ENCODE measurements at regions not wholly inside any gene's neighbourhood (a gene's known extent, or its start where the extent isn't known, plus 50 kb on each side); places are given as distances from the start of the nearest gene placed in this dataset.

DNA sequence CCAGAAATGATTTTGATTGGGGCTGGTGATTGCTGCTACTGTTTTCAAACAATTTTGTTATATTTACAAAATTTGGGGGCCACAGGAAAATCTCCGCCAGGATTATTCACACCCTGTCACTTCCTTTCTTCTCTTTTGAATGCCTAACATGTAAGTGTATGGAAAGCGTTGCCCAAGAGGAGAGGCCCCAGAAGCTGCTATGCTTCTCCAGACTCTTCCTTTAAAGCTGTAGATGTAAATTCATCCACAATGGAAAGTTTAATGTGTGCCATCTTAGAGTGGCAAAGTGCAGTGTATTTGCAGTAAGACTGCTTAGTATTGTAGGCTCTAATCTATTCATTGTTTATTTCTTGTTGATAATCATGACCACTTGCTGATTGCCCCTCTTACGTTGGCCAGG, 136.7 kb upstream of the LRIG3 start:
- TF ChIP-seq, protein P1, sequence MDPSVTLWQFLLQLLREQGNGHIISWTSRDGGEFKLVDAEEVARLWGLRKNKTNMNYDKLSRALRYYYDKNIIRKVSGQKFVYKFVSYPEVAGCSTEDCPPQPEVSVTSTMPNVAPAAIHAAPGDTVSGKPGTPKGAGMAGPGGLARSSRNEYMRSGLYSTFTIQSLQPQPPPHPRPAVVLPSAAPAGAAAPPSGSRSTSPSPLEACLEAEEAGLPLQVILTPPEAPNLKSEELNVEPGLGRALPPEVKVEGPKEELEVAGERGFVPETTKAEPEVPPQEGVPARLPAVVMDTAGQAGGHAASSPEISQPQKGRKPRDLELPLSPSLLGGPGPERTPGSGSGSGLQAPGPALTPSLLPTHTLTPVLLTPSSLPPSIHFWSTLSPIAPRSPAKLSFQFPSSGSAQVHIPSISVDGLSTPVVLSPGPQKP (IDR thresholded peaks at IDR 0.05; ENCODE audit: low read depth, low read length), result no peak
- TF ChIP-seq SIX5 (IDR thresholded peaks at IDR 0.05; ENCODE audit: low read depth, low read length, severe bottlenecking), result no peak
- TF ChIP-seq TCF7 (IDR thresholded peaks at IDR 0.05; ENCODE audit: borderline replicate concordance), result no peak
- TF ChIP-seq JUNB (IDR thresholded peaks at IDR 0.05), result no peak
- TF ChIP-seq SREBF2 (IDR thresholded peaks at IDR 0.05; ENCODE audit: low read length), result no peak
- no peak for TF ChIP-seq HDAC2 (IDR thresholded peaks at IDR 0.05)
- no peak for TF ChIP-seq EGR1 (IDR thresholded peaks at IDR 0.05; ENCODE audit: borderline replicate concordance in 1 of 2, low read depth in 2 of 2, low read length in 2 of 2)
- TF ChIP-seq, protein P2, sequence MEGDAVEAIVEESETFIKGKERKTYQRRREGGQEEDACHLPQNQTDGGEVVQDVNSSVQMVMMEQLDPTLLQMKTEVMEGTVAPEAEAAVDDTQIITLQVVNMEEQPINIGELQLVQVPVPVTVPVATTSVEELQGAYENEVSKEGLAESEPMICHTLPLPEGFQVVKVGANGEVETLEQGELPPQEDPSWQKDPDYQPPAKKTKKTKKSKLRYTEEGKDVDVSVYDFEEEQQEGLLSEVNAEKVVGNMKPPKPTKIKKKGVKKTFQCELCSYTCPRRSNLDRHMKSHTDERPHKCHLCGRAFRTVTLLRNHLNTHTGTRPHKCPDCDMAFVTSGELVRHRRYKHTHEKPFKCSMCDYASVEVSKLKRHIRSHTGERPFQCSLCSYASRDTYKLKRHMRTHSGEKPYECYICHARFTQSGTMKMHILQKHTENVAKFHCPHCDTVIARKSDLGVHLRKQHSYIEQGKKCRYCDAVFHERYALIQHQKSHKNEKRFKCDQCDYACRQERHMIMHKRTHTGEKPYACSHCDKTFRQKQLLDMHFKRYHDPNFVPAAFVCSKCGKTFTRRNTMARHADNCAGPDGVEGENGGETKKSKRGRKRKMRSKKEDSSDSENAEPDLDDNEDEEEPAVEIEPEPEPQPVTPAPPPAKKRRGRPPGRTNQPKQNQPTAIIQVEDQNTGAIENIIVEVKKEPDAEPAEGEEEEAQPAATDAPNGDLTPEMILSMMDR (IDR thresholded peaks at IDR 0.05 in 2 of 3, conservative IDR thresholded peaks at IDR 0.05 in 1 of 3; ENCODE audit: control insufficient read depth in 2 of 3, extremely low read depth in 1 of 3, insufficient read depth in 1 of 3, low read depth in 3 of 3, low read length in 3 of 3), result no peak
- TF ChIP-seq, protein P3, sequence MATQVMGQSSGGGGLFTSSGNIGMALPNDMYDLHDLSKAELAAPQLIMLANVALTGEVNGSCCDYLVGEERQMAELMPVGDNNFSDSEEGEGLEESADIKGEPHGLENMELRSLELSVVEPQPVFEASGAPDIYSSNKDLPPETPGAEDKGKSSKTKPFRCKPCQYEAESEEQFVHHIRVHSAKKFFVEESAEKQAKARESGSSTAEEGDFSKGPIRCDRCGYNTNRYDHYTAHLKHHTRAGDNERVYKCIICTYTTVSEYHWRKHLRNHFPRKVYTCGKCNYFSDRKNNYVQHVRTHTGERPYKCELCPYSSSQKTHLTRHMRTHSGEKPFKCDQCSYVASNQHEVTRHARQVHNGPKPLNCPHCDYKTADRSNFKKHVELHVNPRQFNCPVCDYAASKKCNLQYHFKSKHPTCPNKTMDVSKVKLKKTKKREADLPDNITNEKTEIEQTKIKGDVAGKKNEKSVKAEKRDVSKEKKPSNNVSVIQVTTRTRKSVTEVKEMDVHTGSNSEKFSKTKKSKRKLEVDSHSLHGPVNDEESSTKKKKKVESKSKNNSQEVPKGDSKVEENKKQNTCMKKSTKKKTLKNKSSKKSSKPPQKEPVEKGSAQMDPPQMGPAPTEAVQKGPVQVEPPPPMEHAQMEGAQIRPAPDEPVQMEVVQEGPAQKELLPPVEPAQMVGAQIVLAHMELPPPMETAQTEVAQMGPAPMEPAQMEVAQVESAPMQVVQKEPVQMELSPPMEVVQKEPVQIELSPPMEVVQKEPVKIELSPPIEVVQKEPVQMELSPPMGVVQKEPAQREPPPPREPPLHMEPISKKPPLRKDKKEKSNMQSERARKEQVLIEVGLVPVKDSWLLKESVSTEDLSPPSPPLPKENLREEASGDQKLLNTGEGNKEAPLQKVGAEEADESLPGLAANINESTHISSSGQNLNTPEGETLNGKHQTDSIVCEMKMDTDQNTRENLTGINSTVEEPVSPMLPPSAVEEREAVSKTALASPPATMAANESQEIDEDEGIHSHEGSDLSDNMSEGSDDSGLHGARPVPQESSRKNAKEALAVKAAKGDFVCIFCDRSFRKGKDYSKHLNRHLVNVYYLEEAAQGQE (IDR thresholded peaks at IDR 0.05; ENCODE audit: low read depth, low read length), result no peak
- TF ChIP-seq POLR2AphosphoS5 (IDR thresholded peaks at IDR 0.05; ENCODE audit: low read length), result no peak
- TF ChIP-seq CHD2 (IDR thresholded peaks at IDR 0.05; ENCODE audit: borderline replicate concordance, low read depth, low read length), result no peak
- TF ChIP-seq CHD4 (IDR thresholded peaks at IDR 0.05), result no peak
- TF ChIP-seq POLR2A (IDR thresholded peaks at IDR 0.05; ENCODE audit: low read depth, low read length), result no peak
- TF ChIP-seq BCL11A (IDR thresholded peaks at IDR 0.05; ENCODE audit: low read depth, low read length), result no peak

Data from GM12878 (cell line).